A673 (cell line): ENCODE measurements at regions not wholly inside any gene's neighbourhood (a gene's known extent, or its start where the extent isn't known, plus 50 kb on each side); places are given as distances from the start of the nearest gene placed in this dataset.
"Not testable (repeated sequence)": the region's sequence is repeated elsewhere in the genome, so short reads cannot be mapped to it uniquely, and the experiment has no call there.

ENCODE experiments used
- BruUV-seq: library from RNA; stranded (reverse); fragments of 400-500 nt; replicated peaks from 2 replicates; lab custom pipeline; 2021; lab: Mats Ljungman, UMichigan
- CTCF ChIA-PET: fragments of 300-600 bp; sonication (Branson Sonifier 250); formaldehyde crosslinking; loops from one replicate; lab custom pipeline; 2022; ENCODE audit warnings: antibody characterized with exemption; lab: Charles Lee
- POLR2A ChIA-PET: fragments of 300-600 bp; sonication (Branson Sonifier 250); formaldehyde crosslinking; loops from one replicate; lab custom pipeline; 2022; ENCODE audit warnings: antibody characterized with exemption; ENCODE audit not compliant: low non-redundant PET; lab: Charles Lee
- DNase-seq: peaks from one replicate; pipeline ENCODE4 v3.0.0-alpha.2; 2015; ENCODE audit warnings: low spot score
- H3K27ac ChIP-seq: fragments of 200-600 bp; sonication (generic); 2 replicates; pipeline ENCODE4 v1.5.1; 2016; ENCODE audit warnings: mixed run types, low read depth, mild to moderate bottlenecking, mixed read lengths, antibody characterized with exemption, low read length; ENCODE audit not compliant: poor library complexity, severe bottlenecking
- H3K27me3 ChIP-seq: fragments of 200-600 bp; sonication (generic); replicated peaks from 2 replicates; pipeline ENCODE4 v1.6.1; 2017; ENCODE audit warnings: mixed run types, low read depth, mild to moderate bottlenecking, mixed read lengths, antibody characterized with exemption, low read length; ENCODE audit not compliant: insufficient read depth, poor library complexity
- H3K36me3 ChIP-seq: fragments of 200-600 bp; sonication (generic); 2 replicates; pipeline ENCODE4 v1.6.1; 2016; ENCODE audit warnings: mixed run types, mild to moderate bottlenecking, mixed read lengths, antibody characterized with exemption, low read length; ENCODE audit not compliant: insufficient read depth, poor library complexity, severe bottlenecking
- H3K4me1 ChIP-seq: fragments of 200-600 bp; sonication (generic); 2 replicates; pipeline ENCODE4 v1.6.1; 2017; ENCODE audit warnings: mixed run types, mild to moderate bottlenecking, mixed read lengths, antibody characterized with exemption, low read length; ENCODE audit not compliant: insufficient read depth, poor library complexity, severe bottlenecking
- H3K4me3 ChIP-seq: fragments of 200-600 bp; sonication (generic); 2 replicates; pipeline ENCODE4 v1.5.1; 2016; ENCODE audit warnings: low read depth, mixed run types, mild to moderate bottlenecking, mixed read lengths, low read length; ENCODE audit not compliant: poor library complexity, severe bottlenecking
- H3K9me3 ChIP-seq: fragments of 200-600 bp; sonication (generic); 2 replicates; pipeline ENCODE4 v1.6.1; 2016; ENCODE audit warnings: mixed run types, low read depth, mild to moderate bottlenecking, mixed read lengths, antibody characterized with exemption, low read length; ENCODE audit not compliant: poor library complexity, severe bottlenecking
- CTCF ChIP-seq: fragments of 300-800, 200-600 bp; sonication (generic); conservative IDR thresholded peaks from 2 replicates; pipeline ENCODE4 v1.5.1; 2017; ENCODE audit warnings: low read depth, mild to moderate bottlenecking, antibody characterized with exemption, low read length, moderate library complexity, mixed read lengths
- EZH2 ChIP-seq: fragments of 200-600 bp; sonication (generic); IDR thresholded peaks from 2 replicates; pipeline ENCODE4 v1.6.1; 2017; ENCODE audit warnings: borderline replicate concordance, low read depth, mild to moderate bottlenecking, mixed read lengths, antibody characterized with exemption, low read length; ENCODE audit not compliant: poor library complexity, severe bottlenecking
- intact Hi-C: fragments of 100-400 bp; cut with micrococcal nuclease; formaldehyde crosslinking; loops from one replicate; pipeline ENCODE4 v1.10.0; 2022; ENCODE audit not compliant: unreplicated experiment

- Histone ChIP-seq H3K4me1 (no peaks in the 10 kb centered on the region), H3K27me3 (peaks cover 8% of the 10 kb centered on the region), H3K9me3 (no peaks in the 10 kb centered on the region), H3K27ac (no peak overlapping the region), H3K36me3 (no peaks in the 10 kb centered on the region), H3K4me3 (no peak overlapping the region)
- TF ChIP-seq EZH2 (no peak), CTCF (no peak)
- POLR2A ChIA-PET, result no interaction called here
- intact Hi-C loops, result no loop called here
- DNase-seq, result no peak
- BruUV-seq, result no TSS peak
- CTCF ChIA-PET, result no interaction called here
Measured at GRCh38 chr11:57055744-57056143, 67.0 kb downstream of the OR5AK2 start.

GRCh38 chr11:57056735-57057134 is 68.0 kb downstream of the OR5AK2 start:
- Histone ChIP-seq H3K4me3 (no peak overlapping the region), H3K4me1 (no peaks in the 10 kb centered on the region), H3K27ac (no peak overlapping the region), H3K9me3 (no peaks in the 10 kb centered on the region), H3K36me3 (no peaks in the 10 kb centered on the region), H3K27me3 (peaks cover 5% of the 10 kb centered on the region)
- TF ChIP-seq CTCF (no peak), EZH2 (no peak)
- BruUV-seq, result no TSS peak
- intact Hi-C loops, result no loop called here
- ChIA-PET POLR2A (no interaction called here), CTCF (no interaction called here)
- no peak for DNase-seq

- no peak overlapping the region for H3K4me3 ChIP-seq
- ChIA-PET CTCF (no interaction called here), POLR2A (no interaction called here)
- no peaks in the 10 kb centered on the region for H3K4me1 ChIP-seq
- H3K36me3 ChIP-seq, result no peaks in the 10 kb centered on the region
- intact Hi-C loops, result no loop called here
- no peaks in the 10 kb centered on the region for H3K9me3 ChIP-seq
- no peak for DNase-seq
- peaks cover 5% of the 10 kb centered on the region for H3K27me3 ChIP-seq
- no TSS peak for BruUV-seq
- no peak for TF ChIP-seq EZH2
- no peak for TF ChIP-seq CTCF
- H3K27ac ChIP-seq, result no peak overlapping the region
Measured at GRCh38 chr11:57057561-57057960, 68.8 kb downstream of the OR5AK2 start.

DNA sequence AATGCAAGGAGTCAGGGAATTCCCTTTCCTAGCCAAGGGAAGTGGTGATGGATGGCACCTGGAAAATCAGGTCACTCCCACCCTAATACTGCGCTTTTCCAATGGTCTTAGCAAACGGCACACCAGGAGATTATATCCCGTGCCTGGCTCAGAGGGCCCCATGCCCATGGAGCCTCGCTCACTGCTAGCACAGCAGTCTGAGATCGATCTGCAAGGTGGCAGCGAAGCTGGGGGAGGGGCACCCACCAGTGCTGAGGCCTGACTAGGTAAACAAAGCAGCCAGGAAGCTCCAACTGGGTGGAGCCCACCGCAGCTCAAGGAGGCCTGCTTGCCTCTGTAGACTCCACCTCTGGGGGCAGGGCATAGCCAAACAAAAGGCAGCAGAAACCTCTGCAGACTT is 74.2 kb downstream of the OR5AK2 start:
- H3K4me1 ChIP-seq, CTCF ChIA-PET, BruUV-seq, H3K27me3 ChIP-seq, H3K9me3 ChIP-seq, H3K4me3 ChIP-seq, H3K36me3 ChIP-seq, H3K27ac ChIP-seq, POLR2A ChIA-PET, intact Hi-C loops, DNase-seq: not testable (repeated sequence)
